Bronchial epithelial cell (primary cell): ENCODE measurements at regions not wholly inside any gene's neighbourhood (a gene's known extent, or its start where the extent isn't known, plus 50 kb on each side); places are given as distances from the start of the nearest gene placed in this dataset.

Source experiments
- DNase-seq: peaks from one replicate; pipeline ENCODE4 v3.0.0-alpha.2; 2010; ENCODE audit warnings: low read depth
- FAIRE-seq: peaks from 2 replicates; lab custom pipeline; 2011; peaks lifted over from hg19 to GRCh38; lab: Jason Lieb, UNC
- H3K27me3 ChIP-seq: 2 replicates; pipeline ENCODE4 v1.5.1; 2011; ENCODE audit warnings: low read length; ENCODE audit not compliant: control insufficient read depth, insufficient read depth
- H3K36me3 ChIP-seq: 2 replicates; pipeline ENCODE4 v1.5.1; 2011; ENCODE audit warnings: low read length; ENCODE audit not compliant: control insufficient read depth, insufficient read depth
- H3K4me3 ChIP-seq: 2 replicates; pipeline ENCODE4 v1.5.1; 2011; ENCODE audit warnings: mild to moderate bottlenecking, low read depth, low read length, control low read depth
- CTCF ChIP-seq: IDR thresholded peaks from 2 replicates; pipeline ENCODE4 v1.5.1; 2011; ENCODE audit warnings: mild to moderate bottlenecking, moderate library complexity, low read length, control low read depth, inconsistent platforms; ENCODE audit not compliant: insufficient read depth, severe bottlenecking

- no peak for FAIRE-seq
- no peaks in the 10 kb centered on the region for H3K36me3 ChIP-seq
- H3K27me3 ChIP-seq, result no peaks in the 10 kb centered on the region
- no peak overlapping the region for H3K4me3 ChIP-seq
- TF ChIP-seq CTCF, result no peak
- no peak for DNase-seq
These were observed 205.3 kb upstream of the GALNT17 start for GRCh38 chr7:70926666-70927065.

- Histone ChIP-seq H3K4me3 (no peak overlapping the region), H3K36me3 (no peaks in the 10 kb centered on the region), H3K27me3 (no peaks in the 10 kb centered on the region)
- FAIRE-seq (no peak), DNase-seq (no peak)
- TF ChIP-seq CTCF, result no peak
These were observed 196.6 kb upstream of the GALNT17 start for GRCh38 chr7:70935311-70935710.

GRCh38 chr7:70935854-70936253 is 196.1 kb upstream of the GALNT17 start:
- Histone ChIP-seq H3K36me3 (no peaks in the 10 kb centered on the region), H3K27me3 (no peaks in the 10 kb centered on the region), H3K4me3 (no peak overlapping the region)
- DNase-seq (no peak), FAIRE-seq (no peak)
- no peak for TF ChIP-seq CTCF

- no peak overlapping the region for H3K4me3 ChIP-seq
- no peaks in the 10 kb centered on the region for H3K27me3 ChIP-seq
- no peak for TF ChIP-seq CTCF
- no peak for FAIRE-seq
- no peaks in the 10 kb centered on the region for H3K36me3 ChIP-seq
- no peak for DNase-seq
These were observed 194.5 kb upstream of the GALNT17 start for GRCh38 chr7:70937424-70937823.

GRCh38 chr7:70940597-70940996 is 191.3 kb upstream of the GALNT17 start:
- TF ChIP-seq CTCF, result no peak
- no peak overlapping the region for H3K4me3 ChIP-seq
- FAIRE-seq, result no peak
- H3K36me3 ChIP-seq, result no peaks in the 10 kb centered on the region
- DNase-seq, result no peak
- no peaks in the 10 kb centered on the region for H3K27me3 ChIP-seq

- no peak for TF ChIP-seq CTCF
- DNase-seq (no peak), FAIRE-seq (no peak)
- Histone ChIP-seq H3K4me3 (no peak overlapping the region), H3K27me3 (no peaks in the 10 kb centered on the region), H3K36me3 (no peaks in the 10 kb centered on the region)
These were observed 189.2 kb upstream of the GALNT17 start for GRCh38 chr7:70942791-70943190.
